B cell (primary cell): ENCODE measurements at regions not wholly inside any gene's neighbourhood (a gene's known extent, or its start where the extent isn't known, plus 50 kb on each side); places are given as distances from the start of the nearest gene placed in this dataset.

ENCODE experiments used
- ATAC-seq: fragments of 200-7000 bp; cut with Tn5 transposase; one replicate; pipeline ENCODE4 v1.10.0; 2021; ENCODE audit warnings: low read depth, mild to moderate bottlenecking, moderate number of reproducible peaks, moderate library complexity
- CTCF ChIA-PET: fragments of 350-600 bp; sonication (Branson Sonifier 250); formaldehyde crosslinking; loops from one replicate; lab custom pipeline; 2021; ENCODE audit warnings: antibody characterized with exemption, inconsistent platforms; lab: Charles Lee
- POLR2A ChIA-PET: fragments of 350-600 bp; sonication (Branson Sonifier 250); formaldehyde crosslinking; loops from one replicate; lab custom pipeline; 2021; ENCODE audit warnings: antibody characterized with exemption; lab: Charles Lee
- DNase-seq: peaks from one replicate; pipeline ENCODE4 v3.0.0; 2013
- H2AFZ ChIP-seq: 2 replicates; pipeline ENCODE4 v1.6.1; 2012; ENCODE audit warnings: mild to moderate bottlenecking, low read depth, low read length; ENCODE audit not compliant: insufficient read depth, poor library complexity, severe bottlenecking
- H3K27ac ChIP-seq, 2 donors: 1 replicate in 1 of 2; 2 replicates in 1 of 2; pipeline ENCODE4 v1.5.1; 2012 to 2013; ENCODE audit warnings: low read length in 2 of 2, mild to moderate bottlenecking in 2 of 2, moderate library complexity in 1 of 2
- H3K27me3 ChIP-seq, 4 experiments: fragments of 200-600 bp in 1 of 4; sonication (generic) in 1 of 4; replicated peaks in 1 of 4; 1 replicate in 2 of 4; 2 replicates in 2 of 4; pipeline versions ENCODE4 v1.6.1 to v1.7.0; 2013 to 2016; ENCODE audit warnings: low read length in 3 of 4, mild to moderate bottlenecking in 2 of 4, mixed read lengths in 1 of 4, moderate library complexity in 1 of 4; ENCODE audit not compliant: insufficient read depth in 4 of 4, control insufficient read depth in 3 of 4; ENCODE audit errors: control extremely low read depth in 1 of 4
- H3K36me3 ChIP-seq, 2 experiments: replicated peaks in 1 of 2; 1 replicate in 1 of 2; 2 replicates in 1 of 2; pipeline versions ENCODE4 v1.6.1 to v1.7.1; 2013; ENCODE audit warnings: low read length in 1 of 2; ENCODE audit not compliant: insufficient read depth in 2 of 2, control insufficient read depth in 1 of 2; ENCODE audit errors: control extremely low read depth in 1 of 2, extremely low read depth in 1 of 2
- H3K4me1 ChIP-seq, 2 donors: fragments of 200-600 bp in 1 of 2; sonication (generic) in 1 of 2; 1 replicate in 1 of 2; 2 replicates in 1 of 2; pipeline versions ENCODE4 v1.5.1 to v1.6.1; 2013 to 2017; ENCODE audit warnings: low read length in 2 of 2; ENCODE audit not compliant: control insufficient read depth in 2 of 2, insufficient read depth in 2 of 2
- H3K4me2 ChIP-seq: replicated peaks from 2 replicates; pipeline ENCODE3; 2012; ENCODE audit warnings: mild to moderate bottlenecking, low read depth, low read length; ENCODE audit not compliant: poor library complexity, severe bottlenecking
- H3K4me3 ChIP-seq, 5 experiments: fragments of 200-600 bp in 1 of 5; sonication (generic) in 1 of 5; 1 replicate in 3 of 5; 2 replicates in 2 of 5; pipeline versions ENCODE4 v1.5.1 to v1.7.0; 2011 to 2016; ENCODE audit warnings: low read length in 4 of 5, mild to moderate bottlenecking in 4 of 5, low read depth in 2 of 5, control low read depth in 1 of 5, moderate library complexity in 1 of 5; ENCODE audit not compliant: insufficient read depth in 1 of 5; ENCODE audit errors: control extremely low read depth in 1 of 5, extremely low read depth in 1 of 5
- H3K79me2 ChIP-seq: fragments of 200-600 bp; sonication (generic); one replicate; pipeline ENCODE4 v1.6.0; 2016; ENCODE audit warnings: low read length; ENCODE audit not compliant: control insufficient read depth, insufficient read depth
- H3K9ac ChIP-seq: fragments of 200-600 bp; sonication (generic); 2 replicates; pipeline ENCODE4 v1.6.1; 2017; ENCODE audit warnings: mild to moderate bottlenecking, low read length, moderate library complexity
- H3K9me3 ChIP-seq, 3 donors: one replicate each; pipeline versions ENCODE4 v1.6.1 to v1.7.1; 2013; ENCODE audit warnings: low read length in 2 of 3; ENCODE audit not compliant: control insufficient read depth in 2 of 3, insufficient read depth in 1 of 3; ENCODE audit errors: control extremely low read depth in 1 of 3
- H4K20me1 ChIP-seq: 2 replicates; pipeline ENCODE4 v1.6.0; 2012; ENCODE audit warnings: mild to moderate bottlenecking, low read length; ENCODE audit not compliant: insufficient read depth, control insufficient read depth, poor library complexity, severe bottlenecking
- H3K27ac Mint-ChIP-seq: one replicate; pipeline ENCODE4 v1.8.0; 2021; ENCODE audit warnings: mixed read lengths
- H3K27me3 Mint-ChIP-seq: one replicate; pipeline ENCODE4 v1.8.0; 2021; ENCODE audit warnings: mixed read lengths
- H3K4me1 Mint-ChIP-seq: one replicate; pipeline ENCODE4 v1.8.0; 2021; ENCODE audit warnings: mixed read lengths
- H3K4me3 Mint-ChIP-seq: one replicate; pipeline ENCODE4 v1.8.0; 2021; ENCODE audit warnings: mixed read lengths
- H3K9me3 Mint-ChIP-seq: one replicate; pipeline ENCODE4 v1.8.0; 2022; ENCODE audit warnings: mixed read lengths; ENCODE audit not compliant: insufficient read depth
- EZH2 ChIP-seq: IDR thresholded peaks from 2 replicates; pipeline ENCODE4 v1.6.1; 2012; ENCODE audit warnings: borderline replicate concordance, low read depth, mild to moderate bottlenecking, moderate library complexity, low read length; ENCODE audit not compliant: insufficient read depth, poor library complexity, severe bottlenecking
- WGBS: methylation state at CpG from one replicate; pipeline ENCODE4 v1.1.5; 2013; ENCODE audit warnings: missing lambda C conversion rate; ENCODE audit not compliant: insufficient coverage; 5-methylcytosine and 5-hydroxymethylcytosine counted together
- intact Hi-C: fragments of 100-400 bp; cut with micrococcal nuclease; formaldehyde crosslinking; loops from one replicate; pipeline ENCODE4 v1.10.0; 2022
- TF ChIP-seq, protein P1 (sequence below): fragments of 200-600 bp; IDR thresholded peaks from one replicate; pipeline ENCODE4 v1.8.0; 2022; ENCODE audit warnings: antibody characterized with exemption, mild to moderate bottlenecking

DNA sequence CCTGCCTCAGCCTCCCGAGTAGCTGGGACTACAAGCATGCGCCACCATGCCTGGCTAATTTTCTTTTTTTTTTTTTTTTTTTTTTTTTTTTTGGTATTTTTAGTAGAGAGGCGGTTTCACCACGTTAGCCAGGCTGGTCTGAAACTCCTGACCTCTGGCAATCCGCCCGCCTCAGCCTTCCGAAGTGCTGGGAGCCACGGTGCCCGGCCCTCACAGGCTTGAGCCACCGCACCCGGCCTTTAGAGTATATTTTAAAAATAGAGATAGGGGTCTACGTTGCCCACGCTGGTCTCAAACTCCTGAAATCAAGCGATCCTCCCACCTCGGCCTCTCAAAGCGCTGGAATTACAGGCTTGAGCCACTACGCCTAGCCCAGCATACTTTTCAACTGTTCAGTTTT lies 93.4 kb upstream of the CHD2 start:
- H3K9ac ChIP-seq: no peak overlapping the region
- no peak overlapping the region for H3K4me3 ChIP-seq
- H3K4me1 ChIP-seq: peaks cover 21 to 25% of the 10 kb centered on the region in 2 donors
- peaks cover 23% of the 10 kb centered on the region for H3K79me2 ChIP-seq
- DNase-seq (no peak), ATAC-seq (no peak)
- Mint-ChIP-seq H3K9me3 (no peaks in the 10 kb centered on the region), H3K4me1 (peaks cover 33% of the 10 kb centered on the region), H3K27me3 (no peaks in the 10 kb centered on the region), H3K27ac (no peak overlapping the region), H3K4me3 (no peak overlapping the region)
- H3K27me3 ChIP-seq: no peaks in the 10 kb centered on the region
- no peak for TF ChIP-seq EZH2
- TF ChIP-seq, protein P1, sequence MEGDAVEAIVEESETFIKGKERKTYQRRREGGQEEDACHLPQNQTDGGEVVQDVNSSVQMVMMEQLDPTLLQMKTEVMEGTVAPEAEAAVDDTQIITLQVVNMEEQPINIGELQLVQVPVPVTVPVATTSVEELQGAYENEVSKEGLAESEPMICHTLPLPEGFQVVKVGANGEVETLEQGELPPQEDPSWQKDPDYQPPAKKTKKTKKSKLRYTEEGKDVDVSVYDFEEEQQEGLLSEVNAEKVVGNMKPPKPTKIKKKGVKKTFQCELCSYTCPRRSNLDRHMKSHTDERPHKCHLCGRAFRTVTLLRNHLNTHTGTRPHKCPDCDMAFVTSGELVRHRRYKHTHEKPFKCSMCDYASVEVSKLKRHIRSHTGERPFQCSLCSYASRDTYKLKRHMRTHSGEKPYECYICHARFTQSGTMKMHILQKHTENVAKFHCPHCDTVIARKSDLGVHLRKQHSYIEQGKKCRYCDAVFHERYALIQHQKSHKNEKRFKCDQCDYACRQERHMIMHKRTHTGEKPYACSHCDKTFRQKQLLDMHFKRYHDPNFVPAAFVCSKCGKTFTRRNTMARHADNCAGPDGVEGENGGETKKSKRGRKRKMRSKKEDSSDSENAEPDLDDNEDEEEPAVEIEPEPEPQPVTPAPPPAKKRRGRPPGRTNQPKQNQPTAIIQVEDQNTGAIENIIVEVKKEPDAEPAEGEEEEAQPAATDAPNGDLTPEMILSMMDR: no peak
- H2AFZ ChIP-seq: no peak overlapping the region
- no peaks in the 10 kb centered on the region for H3K9me3 ChIP-seq
- ChIA-PET CTCF (interaction anchor here (1.3 to 5.2 kb wide), 3 partner anchors 10 to 119 kb away, joined by 4 to 75 read pairs (median 15); no protein-coding TSS in a partner anchor), POLR2A (interaction anchor here (5.6 kb wide), 1 partner anchor 98 kb away, joined by 164 read pairs; the partner anchor contains the start of gene CHD2)
- no peak overlapping the region for H3K4me2 ChIP-seq
- 80% methylated on average over 4 of the region's 17 CpGs for WGBS
- no peaks in the 10 kb centered on the region for H3K36me3 ChIP-seq
- H4K20me1 ChIP-seq: no peaks in the 10 kb centered on the region
- intact Hi-C loops: no loop called here
- no peak overlapping the region for H3K27ac ChIP-seq

DNA sequence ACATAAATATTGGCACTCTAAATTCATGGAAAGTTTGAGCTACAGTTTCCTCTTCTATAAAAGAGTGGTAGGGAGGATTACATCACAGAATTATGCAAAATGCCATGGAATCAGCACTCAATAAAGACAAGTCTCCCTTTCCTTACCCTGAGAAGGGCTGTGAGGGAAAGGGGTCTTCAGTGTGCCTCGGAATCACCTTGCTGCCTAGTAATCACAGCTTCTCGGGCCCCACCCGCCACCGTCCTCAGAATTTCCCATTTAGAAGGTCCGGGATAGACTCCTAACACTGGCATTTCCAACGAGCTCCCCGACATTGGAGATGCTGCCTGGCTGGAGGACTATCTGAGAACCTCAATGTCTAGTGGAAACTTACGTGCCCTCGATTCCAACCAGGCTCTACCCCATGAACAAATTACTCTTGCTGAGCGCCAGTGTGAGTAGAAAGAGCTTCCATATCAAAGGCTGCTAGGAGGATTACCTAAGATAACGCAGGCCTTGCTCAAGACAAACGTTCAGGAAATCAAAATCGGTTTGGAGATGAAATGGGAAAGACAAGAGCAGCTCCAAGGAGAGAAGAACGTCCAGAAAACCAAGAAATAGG lies 92.1 kb upstream of the CHD2 start:
- peak overlapping the region; percentile 81 for H3K9ac ChIP-seq
- peak overlapping the region; percentile 89 for H3K4me2 ChIP-seq
- no peak for ATAC-seq
- TF ChIP-seq EZH2: no peak
- TF ChIP-seq, protein P1: no peak
- Mint-ChIP-seq H3K4me1 (peaks cover 37% of the 10 kb centered on the region), H3K27ac (peak overlapping the region; percentile 99), H3K9me3 (no peaks in the 10 kb centered on the region), H3K4me3 (peak overlapping the region; percentile 92), H3K27me3 (no peaks in the 10 kb centered on the region)
- H3K27ac ChIP-seq: peak overlapping the region; percentile 67 to 96
- POLR2A ChIA-PET: interaction anchor here (0.6 to 7.0 kb wide), 13 partner anchors 11 to 168 kb away, joined by 3 to 266 read pairs (median 6); partner anchors contain the start of gene CHD2
- no peaks in the 10 kb centered on the region for H3K27me3 ChIP-seq
- intact Hi-C loops: no loop called here
- DNase-seq: peak; percentile 40
- CTCF ChIA-PET: interaction anchor here (0.6 to 5.2 kb wide), 14 partner anchors 10 to 146 kb away, joined by 3 to 96 read pairs (median 14); partner anchors contain the start of gene CHD2
- 57% methylated on average over 10 of the region's 14 CpGs for WGBS
- no peaks in the 10 kb centered on the region for H3K36me3 ChIP-seq
- peak overlapping the region; percentile 95 for H2AFZ ChIP-seq
- H3K79me2 ChIP-seq: peaks cover 25% of the 10 kb centered on the region
- peak overlapping the region; percentile 41 to 83 (median 72) for H3K4me3 ChIP-seq
- no peaks in the 10 kb centered on the region for H4K20me1 ChIP-seq
- no peaks in the 10 kb centered on the region for H3K9me3 ChIP-seq
- peaks cover 21 to 25% of the 10 kb centered on the region in 2 donors for H3K4me1 ChIP-seq
